ENCODE measurements at regions not wholly inside any gene's neighbourhood (a gene's known extent, or its start where the extent isn't known, plus 50 kb on each side); places are given as distances from the start of the nearest gene placed in this dataset.

DNA sequence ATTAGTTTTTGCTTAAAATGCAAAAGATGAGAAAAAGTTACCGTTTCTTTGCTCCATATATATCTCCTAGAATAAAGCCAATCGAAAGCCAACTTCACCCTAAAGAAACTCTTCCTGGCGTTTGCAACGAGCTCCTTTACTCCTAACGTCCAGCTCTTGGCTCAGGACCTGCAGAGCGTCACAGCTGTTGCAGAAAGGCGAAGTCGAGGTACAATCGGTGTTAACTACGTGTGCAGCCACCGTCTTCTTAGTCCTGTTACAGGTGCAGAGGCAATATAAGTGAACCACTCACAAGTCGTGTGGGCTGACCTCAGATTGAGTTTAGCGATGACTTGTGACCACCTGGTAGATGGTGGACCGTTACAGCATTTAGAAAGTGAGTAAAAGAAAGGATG, 113.1 kb downstream of the TRIM27 start:
- TF ChIP-seq, protein P1, sequence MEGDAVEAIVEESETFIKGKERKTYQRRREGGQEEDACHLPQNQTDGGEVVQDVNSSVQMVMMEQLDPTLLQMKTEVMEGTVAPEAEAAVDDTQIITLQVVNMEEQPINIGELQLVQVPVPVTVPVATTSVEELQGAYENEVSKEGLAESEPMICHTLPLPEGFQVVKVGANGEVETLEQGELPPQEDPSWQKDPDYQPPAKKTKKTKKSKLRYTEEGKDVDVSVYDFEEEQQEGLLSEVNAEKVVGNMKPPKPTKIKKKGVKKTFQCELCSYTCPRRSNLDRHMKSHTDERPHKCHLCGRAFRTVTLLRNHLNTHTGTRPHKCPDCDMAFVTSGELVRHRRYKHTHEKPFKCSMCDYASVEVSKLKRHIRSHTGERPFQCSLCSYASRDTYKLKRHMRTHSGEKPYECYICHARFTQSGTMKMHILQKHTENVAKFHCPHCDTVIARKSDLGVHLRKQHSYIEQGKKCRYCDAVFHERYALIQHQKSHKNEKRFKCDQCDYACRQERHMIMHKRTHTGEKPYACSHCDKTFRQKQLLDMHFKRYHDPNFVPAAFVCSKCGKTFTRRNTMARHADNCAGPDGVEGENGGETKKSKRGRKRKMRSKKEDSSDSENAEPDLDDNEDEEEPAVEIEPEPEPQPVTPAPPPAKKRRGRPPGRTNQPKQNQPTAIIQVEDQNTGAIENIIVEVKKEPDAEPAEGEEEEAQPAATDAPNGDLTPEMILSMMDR (IDR thresholded peaks at IDR 0.05) = no peak
- TF ChIP-seq, protein P2, sequence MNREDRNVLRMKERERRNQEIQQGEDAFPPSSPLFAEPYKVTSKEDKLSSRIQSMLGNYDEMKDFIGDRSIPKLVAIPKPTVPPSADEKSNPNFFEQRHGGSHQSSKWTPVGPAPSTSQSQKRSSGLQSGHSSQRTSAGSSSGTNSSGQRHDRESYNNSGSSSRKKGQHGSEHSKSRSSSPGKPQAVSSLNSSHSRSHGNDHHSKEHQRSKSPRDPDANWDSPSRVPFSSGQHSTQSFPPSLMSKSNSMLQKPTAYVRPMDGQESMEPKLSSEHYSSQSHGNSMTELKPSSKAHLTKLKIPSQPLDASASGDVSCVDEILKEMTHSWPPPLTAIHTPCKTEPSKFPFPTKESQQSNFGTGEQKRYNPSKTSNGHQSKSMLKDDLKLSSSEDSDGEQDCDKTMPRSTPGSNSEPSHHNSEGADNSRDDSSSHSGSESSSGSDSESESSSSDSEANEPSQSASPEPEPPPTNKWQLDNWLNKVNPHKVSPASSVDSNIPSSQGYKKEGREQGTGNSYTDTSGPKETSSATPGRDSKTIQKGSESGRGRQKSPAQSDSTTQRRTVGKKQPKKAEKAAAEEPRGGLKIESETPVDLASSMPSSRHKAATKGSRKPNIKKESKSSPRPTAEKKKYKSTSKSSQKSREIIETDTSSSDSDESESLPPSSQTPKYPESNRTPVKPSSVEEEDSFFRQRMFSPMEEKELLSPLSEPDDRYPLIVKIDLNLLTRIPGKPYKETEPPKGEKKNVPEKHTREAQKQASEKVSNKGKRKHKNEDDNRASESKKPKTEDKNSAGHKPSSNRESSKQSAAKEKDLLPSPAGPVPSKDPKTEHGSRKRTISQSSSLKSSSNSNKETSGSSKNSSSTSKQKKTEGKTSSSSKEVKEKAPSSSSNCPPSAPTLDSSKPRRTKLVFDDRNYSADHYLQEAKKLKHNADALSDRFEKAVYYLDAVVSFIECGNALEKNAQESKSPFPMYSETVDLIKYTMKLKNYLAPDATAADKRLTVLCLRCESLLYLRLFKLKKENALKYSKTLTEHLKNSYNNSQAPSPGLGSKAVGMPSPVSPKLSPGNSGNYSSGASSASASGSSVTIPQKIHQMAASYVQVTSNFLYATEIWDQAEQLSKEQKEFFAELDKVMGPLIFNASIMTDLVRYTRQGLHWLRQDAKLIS (CRISPR knock-in tag; IDR thresholded peaks at IDR 0.05; ENCODE audit: borderline replicate concordance) = no peak
- TF ChIP-seq ZBTB21 (CRISPR knock-in tag; IDR thresholded peaks at IDR 0.05; ENCODE audit: borderline replicate concordance) (no peak), ZNF416 (CRISPR knock-in tag; IDR thresholded peaks at IDR 0.05) (no peak), EMX1 (CRISPR knock-in tag; IDR thresholded peaks at IDR 0.05) (no peak), ZNF138 (CRISPR knock-in tag; conservative IDR thresholded peaks at IDR 0.05) (no peak)
- TF ChIP-seq, protein P3, sequence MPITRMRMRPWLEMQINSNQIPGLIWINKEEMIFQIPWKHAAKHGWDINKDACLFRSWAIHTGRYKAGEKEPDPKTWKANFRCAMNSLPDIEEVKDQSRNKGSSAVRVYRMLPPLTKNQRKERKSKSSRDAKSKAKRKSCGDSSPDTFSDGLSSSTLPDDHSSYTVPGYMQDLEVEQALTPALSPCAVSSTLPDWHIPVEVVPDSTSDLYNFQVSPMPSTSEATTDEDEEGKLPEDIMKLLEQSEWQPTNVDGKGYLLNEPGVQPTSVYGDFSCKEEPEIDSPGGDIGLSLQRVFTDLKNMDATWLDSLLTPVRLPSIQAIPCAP (CRISPR knock-in tag; IDR thresholded peaks at IDR 0.05) = no peak
- TF ChIP-seq, protein P4, sequence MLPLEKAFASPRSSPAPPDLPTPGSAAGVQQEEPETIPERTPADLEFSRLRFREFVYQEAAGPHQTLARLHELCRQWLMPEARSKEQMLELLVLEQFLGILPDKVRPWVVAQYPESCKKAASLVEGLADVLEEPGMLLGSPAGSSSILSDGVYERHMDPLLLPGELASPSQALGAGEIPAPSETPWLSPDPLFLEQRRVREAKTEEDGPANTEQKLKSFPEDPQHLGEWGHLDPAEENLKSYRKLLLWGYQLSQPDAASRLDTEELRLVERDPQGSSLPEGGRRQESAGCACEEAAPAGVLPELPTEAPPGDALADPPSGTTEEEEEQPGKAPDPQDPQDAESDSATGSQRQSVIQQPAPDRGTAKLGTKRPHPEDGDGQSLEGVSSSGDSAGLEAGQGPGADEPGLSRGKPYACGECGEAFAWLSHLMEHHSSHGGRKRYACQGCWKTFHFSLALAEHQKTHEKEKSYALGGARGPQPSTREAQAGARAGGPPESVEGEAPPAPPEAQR (CRISPR knock-in tag; IDR thresholded peaks at IDR 0.05) = no peak
- TF ChIP-seq, protein P5, sequence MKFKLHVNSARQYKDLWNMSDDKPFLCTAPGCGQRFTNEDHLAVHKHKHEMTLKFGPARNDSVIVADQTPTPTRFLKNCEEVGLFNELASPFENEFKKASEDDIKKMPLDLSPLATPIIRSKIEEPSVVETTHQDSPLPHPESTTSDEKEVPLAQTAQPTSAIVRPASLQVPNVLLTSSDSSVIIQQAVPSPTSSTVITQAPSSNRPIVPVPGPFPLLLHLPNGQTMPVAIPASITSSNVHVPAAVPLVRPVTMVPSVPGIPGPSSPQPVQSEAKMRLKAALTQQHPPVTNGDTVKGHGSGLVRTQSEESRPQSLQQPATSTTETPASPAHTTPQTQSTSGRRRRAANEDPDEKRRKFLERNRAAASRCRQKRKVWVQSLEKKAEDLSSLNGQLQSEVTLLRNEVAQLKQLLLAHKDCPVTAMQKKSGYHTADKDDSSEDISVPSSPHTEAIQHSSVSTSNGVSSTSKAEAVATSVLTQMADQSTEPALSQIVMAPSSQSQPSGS (CRISPR knock-in tag; IDR thresholded peaks at IDR 0.05; ENCODE audit: borderline replicate concordance, low read depth) = no peak

Data from WTC11 (cell line).